ENCODE measurements at regions not wholly inside any gene's neighbourhood (a gene's known extent, or its start where the extent isn't known, plus 50 kb on each side); places are given as distances from the start of the nearest gene placed in this dataset.
A peak's percentile ranks its signal among the peaks of the same experiment; 100 is the strongest.

- ATAC-seq (no peak), FAIRE-seq (no peak), DNase-seq (ENCODE audit: extremely low read depth in 1 of 4, low spot score in 3 of 4) (peak in 2 of 4 experiments; percentile 5 to 8)
- Histone ChIP-seq H2AFZ (ENCODE audit: low read depth, low read length) (no peak overlapping the region), H3K9ac (ENCODE audit: insufficient read depth in 1 of 2, low read depth in 2 of 2, low read length in 2 of 2) (no peak overlapping the region), H3K27ac (ENCODE audit: extremely low read depth, low read depth, low read length) (no peak overlapping the region), H3K27me3 (ENCODE audit: control insufficient read depth in 2 of 2, insufficient read depth in 2 of 2, low read length in 2 of 2) (peaks cover 2 to 6% of the 10 kb centered on the region in 2 experiments; a peak in 4 of 5 replicates), H3K4me2 (ENCODE audit: insufficient read depth, low read length) (no peak overlapping the region), H3K36me3 (ENCODE audit: control insufficient read depth, insufficient read depth, low read length) (no peaks in the 10 kb centered on the region), H3K79me2 (ENCODE audit: control insufficient read depth, insufficient read depth, low read length) (no peaks in the 10 kb centered on the region), H3K4me1 (replicated peaks in 1 of 2; ENCODE audit: control insufficient read depth in 2 of 2, insufficient read depth in 2 of 2, low read length in 2 of 2) (no peaks in the 10 kb centered on the region; a peak in 1 of 5 replicates), H4K20me1 (replicated peaks; ENCODE audit: control insufficient read depth, insufficient read depth, low read length) (no peaks in the 10 kb centered on the region), H3K9me3 (replicated peaks; ENCODE audit: control insufficient read depth, insufficient read depth, low read depth, low read length) (no peaks in the 10 kb centered on the region), H3K9me1 (ENCODE audit: control insufficient read depth, insufficient read depth, low read length) (no peaks in the 10 kb centered on the region), H3K4me3 (no peak overlapping the region)
- ChIA-PET CTCF (ENCODE audit: low intra/inter-chr PET ratio) (interaction anchor here (0.6 kb wide), 1 partner anchor 37 kb away, joined by 7 read pairs; no protein-coding TSS in a partner anchor), POLR2A (no interaction called here)
- TF ChIP-seq ASH1L (IDR thresholded peaks at IDR 0.05; ENCODE audit: borderline replicate concordance, low read depth, partially characterized antibody) (no peak), RAD51 (IDR thresholded peaks at IDR 0.05; ENCODE audit: borderline replicate concordance, low read depth) (peak; percentile 19; the same call in 1 of the 2 replicates), ZNF766 (CRISPR knock-in tag; conservative IDR thresholded peaks at IDR 0.05) (no peak), PATZ1 (CRISPR knock-in tag; IDR thresholded peaks at IDR 0.05; ENCODE audit: borderline replicate concordance) (no peak), TFE3 (CRISPR knock-in tag; IDR thresholded peaks at IDR 0.05) (peak; percentile 32), USF2 (CRISPR knock-in tag; IDR thresholded peaks at IDR 0.05) (peak; percentile 41; the same call in 1 of the 2 replicates)
- TF ChIP-seq, protein P1, sequence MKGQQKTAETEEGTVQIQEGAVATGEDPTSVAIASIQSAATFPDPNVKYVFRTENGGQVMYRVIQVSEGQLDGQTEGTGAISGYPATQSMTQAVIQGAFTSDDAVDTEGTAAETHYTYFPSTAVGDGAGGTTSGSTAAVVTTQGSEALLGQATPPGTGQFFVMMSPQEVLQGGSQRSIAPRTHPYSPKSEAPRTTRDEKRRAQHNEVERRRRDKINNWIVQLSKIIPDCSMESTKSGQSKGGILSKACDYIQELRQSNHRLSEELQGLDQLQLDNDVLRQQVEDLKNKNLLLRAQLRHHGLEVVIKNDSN (CRISPR knock-in tag; IDR thresholded peaks at IDR 0.05), result 0 out of 2 replicates have a peak, but pooled peaks have one; percentile 9
- BruUV-seq (replicated peaks), result no TSS peak
- intact Hi-C loops (cut with micrococcal nuclease), result no loop called here
- in situ Hi-C loops (cut with MboI), result no loop called here
- WGBS (ENCODE audit: insufficient coverage, low coverage, missing lambda C conversion rate), result 4% methylated on average over 20 of the region's 20 CpGs
Observed at GRCh38 chr14:95597784-95598211, 62.9 kb downstream of the GLRX5 start.

Measured in K562 (cell line).